CD14-positive monocyte (primary cell): ENCODE measurements at regions not wholly inside any gene's neighbourhood (a gene's known extent, or its start where the extent isn't known, plus 50 kb on each side); places are given as distances from the start of the nearest gene placed in this dataset.

Source experiments
- DNase-seq, 3 donors: peaks; one replicate each; pipeline ENCODE4 v3.0.0-alpha.2; 2011 to 2022
- H2AFZ ChIP-seq: 2 replicates; pipeline ENCODE4 v1.6.0; 2012; ENCODE audit warnings: mild to moderate bottlenecking, low read depth, low read length, inconsistent platforms; ENCODE audit not compliant: insufficient read depth, poor library complexity, severe bottlenecking
- H3K27ac ChIP-seq, 2 donors: 1 replicate in 1 of 2; 2 replicates in 1 of 2; pipeline ENCODE4 v1.5.1; 2012 to 2013; ENCODE audit warnings: low read length in 2 of 2, control low read depth in 1 of 2, inconsistent platforms in 1 of 2, low read depth in 1 of 2, mild to moderate bottlenecking in 1 of 2
- H3K27me3 ChIP-seq, 2 donors: one replicate each; pipeline versions ENCODE4 v1.6.0 to v1.6.1; 2011 to 2013; ENCODE audit warnings: low read length in 2 of 2; ENCODE audit not compliant: control insufficient read depth in 2 of 2, insufficient read depth in 2 of 2
- H3K36me3 ChIP-seq, 2 donors: replicated peaks in 1 of 2; 1 replicate in 1 of 2; 2 replicates in 1 of 2; pipeline versions ENCODE4 v1.5.1 to v1.6.1; 2012 to 2013; ENCODE audit warnings: low read length in 2 of 2, control low read depth in 1 of 2, inconsistent platforms in 1 of 2, mild to moderate bottlenecking in 1 of 2; ENCODE audit not compliant: insufficient read depth in 2 of 2, control insufficient read depth in 1 of 2
- H3K4me1 ChIP-seq, 2 donors: 1 replicate in 1 of 2; 2 replicates in 1 of 2; pipeline versions ENCODE4 v1.5.1 to v1.6.1; 2012 to 2013; ENCODE audit warnings: low read length in 2 of 2, control low read depth in 1 of 2, inconsistent platforms in 1 of 2, mild to moderate bottlenecking in 1 of 2, moderate library complexity in 1 of 2; ENCODE audit not compliant: insufficient read depth in 2 of 2, control insufficient read depth in 1 of 2
- H3K4me2 ChIP-seq: replicated peaks from 2 replicates; pipeline ENCODE3; 2012; ENCODE audit warnings: low read length, moderate library complexity, mild to moderate bottlenecking; ENCODE audit not compliant: poor library complexity, severe bottlenecking; ENCODE audit errors: extremely low read depth
- H3K4me3 ChIP-seq, 3 experiments: fragments of 200-600 bp in 1 of 3; sonication (generic) in 1 of 3; replicated peaks in 1 of 3; 1 replicate in 2 of 3; 2 replicates in 1 of 3; pipeline ENCODE4 v1.5.1; 2011 to 2013; ENCODE audit warnings: low read length in 3 of 3, mild to moderate bottlenecking in 3 of 3, control low read depth in 2 of 3, low read depth in 2 of 3, inconsistent platforms in 1 of 3, moderate library complexity in 1 of 3
- H3K79me2 ChIP-seq: 2 replicates; pipeline ENCODE4 v1.6.0; 2012; ENCODE audit warnings: mild to moderate bottlenecking, control low read depth, inconsistent platforms, low read length, moderate library complexity; ENCODE audit not compliant: insufficient read depth
- H3K9ac ChIP-seq: 2 replicates; pipeline ENCODE4 v1.6.0; 2017; ENCODE audit warnings: low read length, mild to moderate bottlenecking; ENCODE audit not compliant: insufficient read depth, poor library complexity, severe bottlenecking
- H3K9me3 ChIP-seq, 2 donors: replicated peaks in 1 of 2; 1 replicate in 1 of 2; 2 replicates in 1 of 2; pipeline versions ENCODE4 v1.5.1 to v1.6.1; 2012 to 2013; ENCODE audit warnings: low read length in 2 of 2, control low read depth in 1 of 2; ENCODE audit not compliant: control insufficient read depth in 1 of 2, insufficient read depth in 1 of 2
- H4K20me1 ChIP-seq: 2 replicates; pipeline ENCODE4 v1.6.0; 2012; ENCODE audit warnings: mild to moderate bottlenecking, low read length, control low read depth, moderate library complexity; ENCODE audit not compliant: insufficient read depth
- H3K27ac Mint-ChIP-seq, 7 donors: one replicate each; pipeline ENCODE4 v1.8.0; 2020; ENCODE audit warnings: mild to moderate bottlenecking in 7 of 7, mixed read lengths in 7 of 7, moderate library complexity in 6 of 7, inconsistent platforms in 2 of 7
- H3K27me3 Mint-ChIP-seq, 3 donors: one replicate each; pipeline ENCODE4 v1.8.0; 2021 to 2022; ENCODE audit warnings: low read depth in 3 of 3, mild to moderate bottlenecking in 3 of 3, mixed read lengths in 3 of 3, moderate library complexity in 3 of 3, inconsistent platforms in 1 of 3
- H3K36me3 Mint-ChIP-seq, 2 donors: one replicate each; pipeline ENCODE4 v1.8.0; 2020; ENCODE audit warnings: mixed read lengths in 2 of 2, inconsistent platforms in 1 of 2, mild to moderate bottlenecking in 1 of 2
- H3K4me1 Mint-ChIP-seq: one replicate; pipeline ENCODE4 v1.8.0; 2020; ENCODE audit warnings: mild to moderate bottlenecking, mixed read lengths
- H3K4me3 Mint-ChIP-seq, 2 donors: one replicate each; pipeline ENCODE4 v1.8.0; 2020; ENCODE audit warnings: mild to moderate bottlenecking in 2 of 2, mixed read lengths in 2 of 2, moderate library complexity in 1 of 2
- H3K9me3 Mint-ChIP-seq, 7 donors: one replicate each; pipeline ENCODE4 v1.8.0; 2020 to 2022; ENCODE audit warnings: mixed read lengths in 7 of 7, mild to moderate bottlenecking in 6 of 7, moderate library complexity in 6 of 7, inconsistent platforms in 2 of 7
- WGBS: methylation state at CpG from one replicate; pipeline ENCODE4 v1.1.5; 2013; ENCODE audit warnings: missing lambda C conversion rate; ENCODE audit not compliant: insufficient coverage; 5-methylcytosine and 5-hydroxymethylcytosine counted together
- intact Hi-C, 2 donors: fragments of 100-400 bp; cut with micrococcal nuclease; formaldehyde crosslinking; loops; one replicate each; pipeline versions ENCODE4 v1.15.0 to v1.15.1; 2023
- TF ChIP-seq, protein P1 (sequence below): fragments of 200-600 bp; IDR thresholded peaks from one replicate; pipeline ENCODE4 v1.8.0; 2022; ENCODE audit warnings: antibody characterized with exemption, mild to moderate bottlenecking

DNA sequence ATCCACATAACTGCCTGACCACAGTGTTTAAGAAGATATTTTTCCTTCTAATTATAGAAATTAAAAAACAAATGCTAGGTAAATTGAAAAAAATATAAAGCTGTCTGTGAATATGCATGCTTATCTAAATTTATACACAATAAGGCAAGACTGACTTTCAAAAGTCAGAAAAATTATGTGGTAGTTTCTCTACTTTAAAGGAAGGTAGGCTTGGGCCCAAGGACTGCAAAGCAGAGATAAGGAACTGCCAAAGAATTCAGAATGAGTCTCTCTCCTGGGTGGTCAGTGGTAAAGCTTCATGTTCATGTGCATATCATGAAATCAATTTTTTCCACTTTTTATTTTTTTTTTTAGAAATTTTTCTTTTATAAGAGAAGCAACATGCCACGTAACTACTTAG lies 998.6 kb downstream of the REEP3 start:
- DNase-seq = no peak
- Mint-ChIP-seq H3K27me3 (peaks cover 0 to 1% (median 0%) of the 10 kb centered on the region in 3 donors), H3K4me3 (no peak overlapping the region), H3K9me3 (peaks cover 0 to 3% (median 0%) of the 10 kb centered on the region in 7 donors), H3K27ac (no peak overlapping the region), H3K36me3 (no peaks in the 10 kb centered on the region), H3K4me1 (no peaks in the 10 kb centered on the region)
- intact Hi-C loops = no loop called here
- Histone ChIP-seq H2AFZ (no peak overlapping the region), H3K27ac (no peak overlapping the region), H3K4me3 (no peak overlapping the region), H3K9ac (no peak overlapping the region), H3K4me1 (no peaks in the 10 kb centered on the region), H3K4me2 (no peak overlapping the region), H4K20me1 (no peaks in the 10 kb centered on the region), H3K27me3 (no peaks in the 10 kb centered on the region), H3K79me2 (no peaks in the 10 kb centered on the region), H3K9me3 (no peaks in the 10 kb centered on the region), H3K36me3 (no peaks in the 10 kb centered on the region)
- no CpG with 5 or more reads among the region's 1 CpG for WGBS
- TF ChIP-seq, protein P1, sequence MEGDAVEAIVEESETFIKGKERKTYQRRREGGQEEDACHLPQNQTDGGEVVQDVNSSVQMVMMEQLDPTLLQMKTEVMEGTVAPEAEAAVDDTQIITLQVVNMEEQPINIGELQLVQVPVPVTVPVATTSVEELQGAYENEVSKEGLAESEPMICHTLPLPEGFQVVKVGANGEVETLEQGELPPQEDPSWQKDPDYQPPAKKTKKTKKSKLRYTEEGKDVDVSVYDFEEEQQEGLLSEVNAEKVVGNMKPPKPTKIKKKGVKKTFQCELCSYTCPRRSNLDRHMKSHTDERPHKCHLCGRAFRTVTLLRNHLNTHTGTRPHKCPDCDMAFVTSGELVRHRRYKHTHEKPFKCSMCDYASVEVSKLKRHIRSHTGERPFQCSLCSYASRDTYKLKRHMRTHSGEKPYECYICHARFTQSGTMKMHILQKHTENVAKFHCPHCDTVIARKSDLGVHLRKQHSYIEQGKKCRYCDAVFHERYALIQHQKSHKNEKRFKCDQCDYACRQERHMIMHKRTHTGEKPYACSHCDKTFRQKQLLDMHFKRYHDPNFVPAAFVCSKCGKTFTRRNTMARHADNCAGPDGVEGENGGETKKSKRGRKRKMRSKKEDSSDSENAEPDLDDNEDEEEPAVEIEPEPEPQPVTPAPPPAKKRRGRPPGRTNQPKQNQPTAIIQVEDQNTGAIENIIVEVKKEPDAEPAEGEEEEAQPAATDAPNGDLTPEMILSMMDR = no peak

DNA sequence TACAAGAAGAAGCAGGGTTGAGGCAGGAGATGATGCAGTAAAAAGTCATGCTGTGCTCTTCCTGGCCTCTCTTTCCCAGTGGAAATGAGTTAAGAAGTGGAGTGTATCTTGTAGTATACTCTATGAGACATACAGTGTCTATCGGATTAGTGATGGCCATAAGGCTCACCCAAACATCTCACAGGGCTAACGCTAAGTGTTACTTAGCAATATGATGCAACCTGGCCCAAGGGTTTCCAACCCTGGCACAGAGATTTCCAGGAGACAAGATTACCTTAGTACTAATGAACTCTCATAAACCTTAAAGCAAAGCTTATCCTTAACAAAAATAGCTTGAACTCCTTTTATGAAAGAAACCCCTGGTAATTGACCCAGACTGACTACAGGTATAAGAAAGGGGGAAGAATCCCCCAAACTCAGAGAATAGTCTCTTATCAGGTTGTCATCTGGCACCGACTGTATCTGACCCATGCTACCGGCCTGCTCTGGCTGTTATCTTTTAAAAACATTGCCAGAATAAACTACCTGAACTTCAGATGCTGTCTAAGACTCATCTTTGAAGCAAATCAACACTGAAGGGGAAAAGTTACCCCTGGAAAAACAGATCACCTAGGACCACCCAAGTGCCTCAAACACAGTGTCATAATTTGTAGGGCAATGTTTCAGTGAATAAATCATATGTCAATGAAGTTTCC lies 1002.0 kb downstream of the REEP3 start:
- no peak overlapping the region for H3K27ac ChIP-seq
- Mint-ChIP-seq H3K27ac (no peak overlapping the region), H3K27me3 (peaks cover 0 to 1% (median 0%) of the 10 kb centered on the region in 3 donors), H3K9me3 (peaks cover 0 to 2% (median 0%) of the 10 kb centered on the region in 7 donors), H3K4me3 (no peak overlapping the region), H3K36me3 (no peaks in the 10 kb centered on the region), H3K4me1 (no peaks in the 10 kb centered on the region)
- H3K4me3 ChIP-seq = no peak overlapping the region
- no peaks in the 10 kb centered on the region for H3K79me2 ChIP-seq
- no peaks in the 10 kb centered on the region for H3K27me3 ChIP-seq
- no peaks in the 10 kb centered on the region for H3K36me3 ChIP-seq
- WGBS = 100% methylated on average over 1 of the region's 4 CpGs
- no peak overlapping the region for H3K9ac ChIP-seq
- no peaks in the 10 kb centered on the region for H3K9me3 ChIP-seq
- TF ChIP-seq, protein P1 = no peak
- no peak overlapping the region for H3K4me2 ChIP-seq
- no peak overlapping the region for H2AFZ ChIP-seq
- H4K20me1 ChIP-seq = no peaks in the 10 kb centered on the region
- intact Hi-C loops = no loop called here
- no peak for DNase-seq
- no peaks in the 10 kb centered on the region for H3K4me1 ChIP-seq
